Activated naive CD8-positive, alpha-beta T cell treated with anti-CD3 and anti-CD28 coated beads for 36 hours (primary cell): ENCODE measurements at regions not wholly inside any gene's neighbourhood (a gene's known extent, or its start where the extent isn't known, plus 50 kb on each side); places are given as distances from the start of the nearest gene placed in this dataset.

Experiments
- DNase-seq: peaks from one replicate; pipeline ENCODE4 v3.0.0; 2021
- H3K27ac Mint-ChIP-seq: one replicate; pipeline ENCODE4 v1.8.0; 2022; ENCODE audit warnings: mild to moderate bottlenecking, moderate library complexity, mixed read lengths
- H3K27me3 Mint-ChIP-seq: one replicate; pipeline ENCODE4 v1.8.0; 2022; ENCODE audit warnings: mild to moderate bottlenecking, mixed read lengths
- H3K36me3 Mint-ChIP-seq: one replicate; pipeline ENCODE4 v1.8.0; 2021; ENCODE audit warnings: mild to moderate bottlenecking, mixed read lengths
- H3K4me1 Mint-ChIP-seq: one replicate; pipeline ENCODE4 v1.8.0; 2021; ENCODE audit warnings: mixed read lengths
- H3K4me3 Mint-ChIP-seq: one replicate; pipeline ENCODE4 v1.8.0; 2022; ENCODE audit warnings: mild to moderate bottlenecking, moderate library complexity, mixed read lengths
- H3K9me3 Mint-ChIP-seq: one replicate; pipeline ENCODE4 v1.8.0; 2022; ENCODE audit warnings: mixed read lengths

DNA sequence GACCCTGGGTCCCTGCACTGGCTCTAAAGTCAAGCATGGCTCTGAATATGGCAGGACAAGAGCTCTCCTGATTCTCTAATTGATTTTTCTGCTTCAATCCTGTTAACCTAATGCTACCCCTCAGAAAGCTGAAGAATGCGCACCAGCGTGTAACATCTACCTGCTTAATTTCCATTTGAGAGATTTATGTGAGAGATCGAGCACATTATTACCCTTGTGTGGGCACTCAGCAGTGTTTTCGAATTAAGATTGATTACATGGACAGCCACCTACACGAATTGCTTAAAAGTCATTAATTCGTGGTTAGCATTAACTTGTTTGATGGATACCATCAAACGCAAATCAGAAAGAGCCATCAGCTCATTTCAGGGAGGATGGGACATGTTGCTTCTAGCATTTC, 88.7 kb upstream of the PLPP4 start:
- Mint-ChIP-seq H3K27me3 (peaks cover 11% of the 10 kb centered on the region), H3K4me3 (no peak overlapping the region), H3K27ac (no peak overlapping the region), H3K36me3 (no peaks in the 10 kb centered on the region), H3K4me1 (no peaks in the 10 kb centered on the region), H3K9me3 (no peaks in the 10 kb centered on the region)
- DNase-seq, result no peak

DNA sequence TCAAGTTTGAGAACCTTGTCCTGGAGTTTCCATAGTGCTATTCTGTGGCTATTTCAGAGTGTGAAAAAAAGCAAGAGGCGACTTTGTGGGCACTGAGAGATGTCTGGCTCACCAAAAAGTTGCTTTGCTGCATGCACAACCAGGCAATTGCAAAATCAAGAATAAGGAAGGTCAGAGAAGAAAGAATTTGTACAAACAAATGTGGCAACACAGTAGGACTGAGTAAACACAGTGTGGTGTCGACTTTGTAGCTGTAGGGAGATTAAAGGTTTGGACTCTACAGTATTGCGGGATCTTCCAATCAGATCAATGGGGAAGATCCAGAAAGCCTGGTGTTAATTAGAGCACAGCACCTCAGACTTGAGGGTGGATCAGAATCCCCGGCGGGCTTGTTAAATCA, 88.1 kb upstream of the PLPP4 start:
- Mint-ChIP-seq H3K9me3 (no peaks in the 10 kb centered on the region), H3K4me1 (no peaks in the 10 kb centered on the region), H3K27me3 (peaks cover 11% of the 10 kb centered on the region), H3K4me3 (no peak overlapping the region), H3K36me3 (no peaks in the 10 kb centered on the region), H3K27ac (no peak overlapping the region)
- no peak for DNase-seq

DNA sequence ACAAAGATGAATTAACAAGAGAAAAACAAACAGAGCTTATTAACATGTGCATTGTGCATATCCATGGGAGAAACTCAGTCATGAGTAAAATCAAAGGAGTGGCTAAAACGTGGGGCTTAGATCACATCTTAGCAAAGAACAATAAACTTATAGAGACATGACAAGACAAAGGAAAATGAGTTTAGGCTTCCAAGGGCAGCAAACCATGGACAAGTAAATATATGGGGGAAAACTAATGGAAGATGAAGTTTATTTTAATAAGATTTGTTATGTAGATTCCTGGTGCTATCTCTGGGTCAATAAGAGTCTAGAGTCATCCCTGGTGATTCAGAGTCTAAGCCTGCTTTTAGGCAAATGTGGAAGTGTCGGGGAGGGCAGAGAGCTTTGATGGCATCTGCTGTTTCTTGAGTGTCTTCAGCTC, 87.2 kb upstream of the PLPP4 start:
- no peak for DNase-seq
- H3K27me3 Mint-ChIP-seq, result peaks cover 11% of the 10 kb centered on the region
- no peaks in the 10 kb centered on the region for H3K9me3 Mint-ChIP-seq
- H3K4me1 Mint-ChIP-seq, result no peaks in the 10 kb centered on the region
- no peaks in the 10 kb centered on the region for H3K36me3 Mint-ChIP-seq
- H3K27ac Mint-ChIP-seq, result no peak overlapping the region
- no peak overlapping the region for H3K4me3 Mint-ChIP-seq

DNA sequence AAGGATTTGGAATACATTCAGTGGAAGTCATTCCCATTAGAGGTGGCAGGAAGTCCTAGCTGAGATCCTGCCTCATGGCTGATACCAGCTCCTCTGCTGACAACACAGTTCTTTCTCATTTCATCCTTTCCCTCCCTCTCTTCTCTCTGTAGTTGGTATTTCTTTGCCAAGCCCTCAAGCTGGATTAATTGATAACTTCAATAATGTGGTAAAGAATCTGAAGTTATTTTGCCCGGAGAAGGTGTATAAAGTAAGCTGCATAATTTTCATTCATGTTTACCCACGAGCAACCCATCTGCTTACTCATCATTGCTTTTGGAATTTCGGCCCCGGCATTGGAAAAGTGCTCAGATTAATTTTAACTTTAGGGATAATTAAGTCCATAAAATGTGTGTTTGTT, 85.2 kb upstream of the PLPP4 start:
- H3K27ac Mint-ChIP-seq, result no peak overlapping the region
- H3K4me1 Mint-ChIP-seq, result no peaks in the 10 kb centered on the region
- no peaks in the 10 kb centered on the region for H3K9me3 Mint-ChIP-seq
- H3K27me3 Mint-ChIP-seq, result peaks cover 11% of the 10 kb centered on the region
- DNase-seq, result no peak
- H3K36me3 Mint-ChIP-seq, result no peaks in the 10 kb centered on the region
- no peak overlapping the region for H3K4me3 Mint-ChIP-seq

DNA sequence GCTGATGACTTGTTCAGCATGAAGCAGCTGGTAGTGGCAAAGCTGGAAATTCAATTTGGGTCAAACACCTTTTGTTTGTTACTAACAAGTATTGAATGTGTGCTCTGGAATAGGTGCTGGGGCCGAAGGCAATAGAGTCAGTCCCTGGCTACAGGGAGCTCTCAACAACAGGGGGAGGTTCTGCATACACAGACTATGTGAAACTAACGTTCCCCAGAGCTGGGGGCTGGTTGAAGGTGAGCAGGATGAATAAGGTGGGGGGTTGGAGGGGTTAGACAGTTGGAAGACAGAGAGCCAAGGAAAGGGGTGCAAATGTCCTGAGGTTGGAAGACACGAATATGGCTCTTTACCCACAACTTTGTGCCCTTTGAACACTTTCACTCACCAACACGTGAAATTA, 84.1 kb upstream of the PLPP4 start:
- no peaks in the 10 kb centered on the region for H3K9me3 Mint-ChIP-seq
- no peak overlapping the region for H3K4me3 Mint-ChIP-seq
- no peaks in the 10 kb centered on the region for H3K4me1 Mint-ChIP-seq
- no peaks in the 10 kb centered on the region for H3K36me3 Mint-ChIP-seq
- H3K27ac Mint-ChIP-seq, result no peak overlapping the region
- DNase-seq, result no peak
- H3K27me3 Mint-ChIP-seq, result peaks cover 11% of the 10 kb centered on the region

DNA sequence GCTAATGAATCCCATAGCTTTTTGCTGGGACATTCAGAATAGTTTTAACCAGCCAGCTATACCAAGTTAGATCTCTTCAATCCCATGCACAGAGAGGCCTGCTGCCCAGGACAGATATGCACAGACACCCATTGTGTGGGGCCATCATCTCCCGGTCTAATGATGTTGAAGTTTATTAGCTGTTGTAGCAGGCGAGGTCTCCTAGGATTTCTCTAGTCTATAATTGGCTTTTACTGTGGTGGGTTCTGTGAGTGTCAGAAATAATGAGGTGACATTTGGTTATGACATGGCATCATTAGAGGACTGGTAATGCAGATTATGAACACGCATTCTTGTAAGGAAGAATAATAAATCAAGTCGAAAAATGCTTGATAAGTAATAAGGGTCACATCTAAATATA, 81.4 kb upstream of the PLPP4 start:
- H3K4me3 Mint-ChIP-seq, result no peak overlapping the region
- peaks cover 2% of the 10 kb centered on the region for H3K9me3 Mint-ChIP-seq

DNA sequence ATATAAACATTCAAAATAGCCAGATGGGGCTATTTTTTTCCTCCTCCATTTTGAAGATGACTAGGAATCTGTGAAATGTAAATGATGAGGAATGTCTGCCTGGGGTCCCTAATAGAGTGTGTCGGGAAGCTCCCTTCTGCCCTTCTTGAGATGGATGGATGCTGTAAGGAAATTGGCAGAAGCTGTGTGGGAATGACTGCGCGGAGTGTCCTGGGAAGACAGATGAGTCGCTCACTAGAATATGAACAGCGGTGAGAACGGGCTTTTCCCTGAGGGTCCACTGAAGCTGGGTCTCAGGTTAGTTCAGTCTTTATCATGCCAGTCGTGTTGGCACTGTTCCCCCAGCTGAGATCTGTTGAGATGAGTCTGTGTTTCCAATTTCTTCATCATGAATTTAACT, 75.1 kb upstream of the PLPP4 start:
- Mint-ChIP-seq H3K4me1 (no peaks in the 10 kb centered on the region), H3K27me3 (peaks cover 6% of the 10 kb centered on the region), H3K9me3 (peaks cover 2% of the 10 kb centered on the region), H3K36me3 (no peaks in the 10 kb centered on the region), H3K27ac (no peak overlapping the region), H3K4me3 (no peak overlapping the region)
- DNase-seq, result no peak

More for the DNA sequence above, 81.4 kb upstream of the PLPP4 start:
- DNase-seq, result no peak
- H3K36me3 Mint-ChIP-seq, result no peaks in the 10 kb centered on the region
- H3K27ac Mint-ChIP-seq, result no peak overlapping the region
- H3K27me3 Mint-ChIP-seq, result peaks cover 11% of the 10 kb centered on the region
- no peaks in the 10 kb centered on the region for H3K4me1 Mint-ChIP-seq

DNA sequence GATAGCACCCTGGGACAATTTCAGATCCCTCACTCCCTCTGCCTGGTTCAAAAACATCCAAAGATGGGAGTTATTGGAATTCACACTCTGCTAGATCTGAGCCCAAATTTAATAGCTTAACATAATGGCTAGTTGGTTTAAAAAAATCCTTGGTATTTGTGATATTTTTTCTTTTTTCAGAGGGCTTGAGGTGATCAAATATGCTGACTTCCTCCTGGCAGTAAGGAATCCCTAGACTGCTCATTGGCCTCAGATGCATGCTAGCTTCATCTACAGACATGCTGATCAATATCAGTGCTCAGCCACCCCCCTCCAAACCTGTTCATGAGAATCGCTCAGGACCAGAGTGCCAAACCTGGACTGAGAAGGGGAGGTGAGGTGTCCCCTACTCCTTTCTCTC, 74.7 kb upstream of the PLPP4 start:
- no peaks in the 10 kb centered on the region for H3K4me1 Mint-ChIP-seq
- peaks cover 2% of the 10 kb centered on the region for H3K9me3 Mint-ChIP-seq
- H3K27me3 Mint-ChIP-seq, result peaks cover 7% of the 10 kb centered on the region
- no peak overlapping the region for H3K4me3 Mint-ChIP-seq
- H3K27ac Mint-ChIP-seq, result no peak overlapping the region
- DNase-seq, result no peak
- H3K36me3 Mint-ChIP-seq, result no peaks in the 10 kb centered on the region

DNA sequence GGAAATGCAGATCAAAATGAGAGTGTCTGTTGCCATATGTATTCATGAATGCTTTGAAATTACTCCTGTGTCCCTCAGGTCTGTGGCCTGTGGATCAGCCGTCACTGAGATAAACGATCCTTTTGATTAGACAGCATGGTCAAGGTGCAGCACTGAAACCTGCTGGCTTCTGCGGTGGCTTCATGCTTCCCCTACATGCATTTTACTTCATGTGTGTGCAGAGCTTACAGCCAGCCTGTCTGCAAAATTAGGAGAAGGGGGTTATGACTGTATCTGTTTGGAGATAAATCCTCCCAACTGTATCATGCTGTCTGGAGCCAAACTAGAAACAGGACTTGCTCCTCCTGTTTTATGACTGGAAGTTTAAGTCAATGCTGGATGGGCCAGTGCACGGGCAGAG, 71.0 kb upstream of the PLPP4 start:
- no peak for DNase-seq
- H3K27me3 Mint-ChIP-seq, result peaks cover 3% of the 10 kb centered on the region
- H3K4me3 Mint-ChIP-seq, result no peak overlapping the region
- no peaks in the 10 kb centered on the region for H3K36me3 Mint-ChIP-seq
- no peak overlapping the region for H3K27ac Mint-ChIP-seq
- H3K4me1 Mint-ChIP-seq, result no peaks in the 10 kb centered on the region
- no peaks in the 10 kb centered on the region for H3K9me3 Mint-ChIP-seq

DNA sequence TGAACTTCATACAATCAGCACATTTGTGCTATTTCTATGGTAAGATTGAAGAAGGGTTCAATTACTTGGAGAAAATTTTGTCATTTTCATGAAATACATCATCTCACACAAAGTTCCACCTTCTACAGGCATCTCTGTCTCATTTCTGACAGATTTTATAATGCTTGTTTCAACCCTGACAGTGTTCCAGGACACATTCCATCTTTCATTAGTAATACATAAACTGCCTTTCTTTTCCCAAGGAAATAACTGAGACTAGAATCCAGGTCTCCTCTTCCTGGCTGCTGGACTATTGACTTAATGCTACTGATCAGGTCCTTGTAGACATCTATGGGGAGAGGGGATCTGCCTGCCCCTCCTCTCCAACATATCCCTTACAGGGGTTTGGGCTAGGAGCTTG, 70.1 kb upstream of the PLPP4 start:
- no peaks in the 10 kb centered on the region for H3K9me3 Mint-ChIP-seq
- no peak for DNase-seq
- H3K4me1 Mint-ChIP-seq, result no peaks in the 10 kb centered on the region
- H3K36me3 Mint-ChIP-seq, result no peaks in the 10 kb centered on the region
- peaks cover 3% of the 10 kb centered on the region for H3K27me3 Mint-ChIP-seq
- H3K27ac Mint-ChIP-seq, result no peak overlapping the region
- H3K4me3 Mint-ChIP-seq, result no peak overlapping the region

DNA sequence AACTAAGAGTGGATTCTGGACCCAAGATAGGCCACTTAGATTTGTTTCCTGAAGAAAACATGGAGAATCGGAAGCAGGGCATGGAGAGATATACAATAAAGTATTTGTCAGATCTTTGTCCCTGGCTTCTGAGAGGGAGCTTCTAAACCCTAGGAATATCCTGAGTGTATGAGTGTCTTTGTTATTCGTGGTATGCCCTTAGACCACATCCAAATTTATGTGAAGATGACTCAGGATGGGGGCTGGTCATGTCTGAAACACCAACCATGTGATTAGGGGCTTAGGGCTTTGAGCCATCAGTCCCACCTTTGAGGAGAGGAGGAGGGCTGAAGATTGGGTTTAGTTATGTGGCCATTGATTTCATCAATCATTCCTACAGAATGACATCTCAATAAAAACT, 69.7 kb upstream of the PLPP4 start:
- H3K4me3 Mint-ChIP-seq, result no peak overlapping the region
- no peak for DNase-seq
- H3K36me3 Mint-ChIP-seq, result no peaks in the 10 kb centered on the region
- H3K27ac Mint-ChIP-seq, result no peak overlapping the region
- H3K9me3 Mint-ChIP-seq, result no peaks in the 10 kb centered on the region
- H3K4me1 Mint-ChIP-seq, result no peaks in the 10 kb centered on the region
- peaks cover 3% of the 10 kb centered on the region for H3K27me3 Mint-ChIP-seq

DNA sequence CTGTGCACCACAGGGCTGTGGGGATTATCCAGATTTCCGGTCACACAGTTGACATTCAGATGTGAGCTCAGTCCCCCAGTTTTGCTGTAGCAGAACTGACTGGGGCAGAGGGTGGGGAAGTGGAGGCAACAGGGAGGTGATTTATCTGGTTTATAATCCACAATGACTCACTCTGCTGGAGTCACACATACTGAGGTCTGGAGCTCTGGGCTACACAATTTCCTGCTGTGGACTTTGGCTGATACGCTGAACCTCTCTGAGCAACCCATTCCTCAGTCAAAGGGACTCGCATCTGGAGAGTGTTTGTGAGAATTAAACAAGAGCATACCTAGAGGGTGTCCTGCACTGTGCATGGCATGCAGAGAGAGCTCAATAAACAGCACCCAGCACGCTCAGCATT, 64.8 kb upstream of the PLPP4 start:
- no peaks in the 10 kb centered on the region for H3K36me3 Mint-ChIP-seq
- H3K4me3 Mint-ChIP-seq, result no peak overlapping the region
- H3K9me3 Mint-ChIP-seq, result no peaks in the 10 kb centered on the region
- no peaks in the 10 kb centered on the region for H3K4me1 Mint-ChIP-seq
- no peak overlapping the region for H3K27ac Mint-ChIP-seq
- DNase-seq, result no peak
- H3K27me3 Mint-ChIP-seq, result peaks cover 18% of the 10 kb centered on the region

DNA sequence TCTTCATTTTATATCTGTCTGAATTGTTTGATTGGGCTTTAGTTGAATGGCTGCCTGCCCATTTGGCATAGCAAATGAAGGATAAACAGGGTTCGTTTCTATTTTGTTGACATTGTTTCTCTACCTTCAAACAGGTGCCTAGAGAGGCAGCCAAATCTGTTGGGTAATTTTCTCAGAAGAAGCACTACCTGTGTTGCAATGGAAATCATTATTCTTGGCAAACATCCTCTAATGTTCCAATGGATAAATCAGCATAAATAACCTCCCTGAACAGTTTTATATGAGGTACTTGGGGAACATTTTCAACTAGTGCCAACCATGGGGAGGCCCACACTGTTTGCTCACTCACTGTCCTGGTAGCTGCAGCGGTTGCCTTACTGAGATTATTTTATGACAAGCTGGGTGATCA, 64.4 kb upstream of the PLPP4 start:
- Mint-ChIP-seq H3K4me1 (no peaks in the 10 kb centered on the region), H3K36me3 (no peaks in the 10 kb centered on the region), H3K27me3 (peaks cover 15% of the 10 kb centered on the region), H3K27ac (no peak overlapping the region), H3K9me3 (no peaks in the 10 kb centered on the region), H3K4me3 (no peak overlapping the region)
- no peak for DNase-seq

DNA sequence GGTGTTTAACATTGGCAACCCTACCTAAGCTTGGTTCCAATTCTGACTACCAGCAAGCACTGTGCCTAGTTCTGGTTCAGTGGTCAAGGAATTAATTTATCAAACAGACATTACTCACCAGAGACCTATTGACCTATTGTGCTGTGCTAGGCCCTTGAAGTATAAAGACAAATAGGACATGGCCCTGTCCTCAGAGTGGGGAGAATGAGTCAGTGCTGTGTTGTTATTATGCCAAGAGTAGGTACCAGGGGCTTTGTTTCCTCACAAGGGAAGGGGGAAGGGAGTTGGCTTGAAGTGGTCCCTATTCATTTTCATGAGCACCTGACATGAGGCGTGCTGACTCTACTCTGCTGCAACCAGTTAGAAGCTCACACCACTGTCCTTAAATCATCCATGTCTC, 62.6 kb upstream of the PLPP4 start:
- no peaks in the 10 kb centered on the region for H3K9me3 Mint-ChIP-seq
- no peaks in the 10 kb centered on the region for H3K36me3 Mint-ChIP-seq
- DNase-seq, result no peak
- no peak overlapping the region for H3K4me3 Mint-ChIP-seq
- peaks cover 15% of the 10 kb centered on the region for H3K27me3 Mint-ChIP-seq
- H3K27ac Mint-ChIP-seq, result no peak overlapping the region
- no peaks in the 10 kb centered on the region for H3K4me1 Mint-ChIP-seq

DNA sequence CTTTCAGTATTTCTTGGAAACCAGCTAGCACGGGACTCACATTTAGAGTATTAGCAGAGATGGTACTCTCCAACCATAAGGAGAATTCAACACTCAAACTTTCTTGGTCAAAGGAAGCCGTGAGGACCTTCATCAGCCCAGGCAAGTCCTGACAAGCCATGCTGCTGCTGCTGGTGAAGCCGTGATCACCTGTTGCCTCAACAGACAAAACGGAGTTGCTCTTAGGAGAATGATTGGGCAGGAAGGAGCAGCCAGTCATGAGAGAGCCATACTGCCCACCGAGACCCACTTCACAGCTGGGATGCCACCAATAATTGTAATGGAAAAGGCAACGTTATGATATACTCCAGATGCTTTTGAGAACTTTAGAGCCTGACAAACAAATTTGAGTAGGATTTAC, 60.8 kb upstream of the PLPP4 start:
- Mint-ChIP-seq H3K27ac (no peak overlapping the region), H3K27me3 (peaks cover 15% of the 10 kb centered on the region), H3K9me3 (no peaks in the 10 kb centered on the region), H3K36me3 (no peaks in the 10 kb centered on the region), H3K4me1 (no peaks in the 10 kb centered on the region), H3K4me3 (no peak overlapping the region)
- no peak for DNase-seq

DNA sequence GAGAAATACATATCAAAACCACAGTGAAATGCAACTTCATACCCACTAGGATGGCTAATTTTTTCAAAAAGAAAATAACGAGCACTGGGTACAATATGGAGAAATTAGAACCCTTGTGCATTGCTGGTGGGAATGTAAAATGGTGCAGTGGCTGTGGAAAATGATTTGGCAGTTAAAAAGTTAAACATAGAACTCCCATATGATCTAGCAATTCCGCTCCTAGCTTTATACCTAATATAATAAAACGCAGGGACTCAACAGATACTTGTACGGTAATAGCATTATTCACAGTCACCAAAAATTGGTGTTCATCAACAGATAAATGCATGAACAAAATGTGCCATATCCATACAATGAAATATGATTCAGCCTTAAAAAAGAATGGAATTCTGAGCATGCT, 58.8 kb upstream of the PLPP4 start:
- no peak overlapping the region for H3K27ac Mint-ChIP-seq
- no peaks in the 10 kb centered on the region for H3K9me3 Mint-ChIP-seq
- DNase-seq, result no peak
- H3K27me3 Mint-ChIP-seq, result peaks cover 13% of the 10 kb centered on the region
- no peak overlapping the region for H3K4me3 Mint-ChIP-seq
- H3K36me3 Mint-ChIP-seq, result no peaks in the 10 kb centered on the region
- no peaks in the 10 kb centered on the region for H3K4me1 Mint-ChIP-seq

DNA sequence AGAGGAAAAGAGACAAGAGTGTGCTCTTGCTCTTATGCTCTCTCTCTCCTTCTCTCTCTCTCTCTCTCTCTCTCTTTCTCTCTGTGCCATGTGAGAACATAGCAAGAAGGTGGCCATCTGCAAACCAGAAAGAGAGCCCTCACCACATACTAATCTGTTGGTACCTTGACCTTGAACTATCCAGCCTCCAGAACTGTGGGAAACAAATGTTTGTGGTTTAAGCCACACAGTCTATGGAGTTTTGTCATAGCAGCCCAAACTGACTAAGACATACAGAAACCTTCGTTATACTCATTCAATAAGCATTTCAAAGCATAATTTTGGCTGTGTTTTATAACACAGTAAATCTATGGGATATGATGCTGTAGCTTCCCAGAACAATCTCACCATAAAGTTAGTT, 56.4 kb upstream of the PLPP4 start:
- H3K27ac Mint-ChIP-seq, result no peak overlapping the region
- DNase-seq, result no peak
- no peak overlapping the region for H3K4me3 Mint-ChIP-seq
- H3K36me3 Mint-ChIP-seq, result no peaks in the 10 kb centered on the region
- H3K27me3 Mint-ChIP-seq, result no peaks in the 10 kb centered on the region
- no peaks in the 10 kb centered on the region for H3K9me3 Mint-ChIP-seq
- no peaks in the 10 kb centered on the region for H3K4me1 Mint-ChIP-seq
